Right lobe of liver (tissue), 6 donors: ENCODE measurements at regions not wholly inside any gene's neighbourhood (a gene's known extent, or its start where the extent isn't known, plus 50 kb on each side); places are given as distances from the start of the nearest gene placed in this dataset.
"Not testable (repeated sequence)": the region's sequence is repeated elsewhere in the genome, so short reads cannot be mapped to it uniquely, and the experiment has no call there.

Experiments used
- ATAC-seq, 4 donors: fragments of 200-7000 bp; cut with Tn5 transposase; one replicate each; pipeline ENCODE4 v1.9.1; 2020; ENCODE audit warnings: mild to moderate bottlenecking in 4 of 4, moderate library complexity in 4 of 4
- DNase-seq, 3 donors: peaks; one replicate each; pipeline ENCODE4 v3.0.0-alpha.2; 2020
- H3K27ac ChIP-seq, 3 donors: fragments of 200-600 bp; one replicate each; pipeline ENCODE4 v1.8.0; 2022
- H3K27me3 ChIP-seq, 2 donors: fragments of 200-600 bp; one replicate each; pipeline ENCODE4 v1.8.0; 2022
- H3K36me3 ChIP-seq, 4 donors: fragments of 200-600 bp; sonication (generic) in 1 of 4; one replicate each; pipeline versions ENCODE4 v1.5.1 to v1.8.0; 2017 to 2022; ENCODE audit warnings: control low read depth in 1 of 4
- H3K4me1 ChIP-seq, 4 donors: fragments of 200-600 bp; sonication (generic) in 1 of 4; one replicate each; pipeline versions ENCODE4 v1.5.1 to v1.8.0; 2017 to 2022; ENCODE audit warnings: control low read depth in 1 of 4
- H3K4me3 ChIP-seq, 3 donors: fragments of 200-600 bp; one replicate each; pipeline ENCODE4 v1.8.0; 2022
- H3K9me3 ChIP-seq, 4 donors: fragments of 200-600 bp; sonication (generic) in 1 of 4; one replicate each; pipeline versions ENCODE4 v1.5.1 to v1.8.0; 2017 to 2022; ENCODE audit warnings: control low read depth in 1 of 4
- POLR2A ChIP-seq: fragments of 450-650 bp; IDR thresholded peaks from one replicate; pipeline ENCODE4 v1.6.1; 2017; ENCODE audit warnings: antibody characterized with exemption, mild to moderate bottlenecking
- WGBS: methylation state at CpG from one replicate; pipeline ENCODE4 v1.1.6; 2018; ENCODE audit warnings: low coverage, low lambda C conversion rate; ENCODE audit not compliant: insufficient coverage; ENCODE audit errors: missing lambda C conversion rate; 5-methylcytosine and 5-hydroxymethylcytosine counted together
- intact Hi-C, 2 donors: fragments of 100-400 bp; cut with DNase I; formaldehyde crosslinking; loops; one replicate each; pipeline versions ENCODE4 v1.11.2 to v1.14.1; 2022
- TF ChIP-seq, protein P1 (sequence below), 4 donors: fragments of 200-600 bp in 3 of 4; fragments of 450-650 bp in 1 of 4; IDR thresholded peaks; one replicate each; pipeline versions ENCODE4 v1.5.1 to v1.8.0; 2016 to 2022; ENCODE audit warnings: antibody characterized with exemption in 4 of 4, mild to moderate bottlenecking in 2 of 4
- donor health status: DM: no; HTN: yes; CAD: no.
- donor health status: DM: no; HTN: no; CAD: no.
- donor health status: DM: no; HTN: no; CAD: no.
- donor health status: DM: no; HTN: yes; CAD: no.
- donor health status: DM: no; HTN: yes; CAD: no.

DNA sequence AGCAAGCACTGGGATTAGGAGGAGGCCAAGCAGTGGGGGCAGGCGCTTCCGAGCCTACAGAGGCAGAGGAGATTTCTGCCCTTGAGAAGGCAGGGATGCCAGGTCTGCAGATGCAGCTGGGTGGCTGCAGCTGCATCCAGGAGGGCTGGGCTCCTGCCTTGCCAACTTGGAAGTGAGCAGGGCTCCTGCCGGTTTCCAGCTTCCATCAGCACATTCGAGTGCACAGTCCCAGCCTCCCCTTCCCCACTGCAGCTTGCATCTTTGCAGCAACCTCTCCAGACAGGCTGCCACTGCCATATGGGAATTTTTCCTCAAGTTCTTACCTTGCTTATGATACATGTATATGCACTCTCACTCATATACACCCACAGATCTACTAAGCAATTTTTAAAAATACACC lies 1234.3 kb upstream of the B3GALT2 start:
- Histone ChIP-seq H3K27ac (no peak overlapping the region), H3K27me3 (no peaks in the 10 kb centered on the region), H3K4me1 (no peaks in the 10 kb centered on the region), H3K4me3 (no peak overlapping the region), H3K9me3 (peaks cover 0 to 6% (median 0%) of the 10 kb centered on the region in 4 donors), H3K36me3 (no peaks in the 10 kb centered on the region)
- no CpG with 5 or more reads among the region's 4 CpGs for WGBS
- intact Hi-C loops = no loop called here
- TF ChIP-seq, protein P1, sequence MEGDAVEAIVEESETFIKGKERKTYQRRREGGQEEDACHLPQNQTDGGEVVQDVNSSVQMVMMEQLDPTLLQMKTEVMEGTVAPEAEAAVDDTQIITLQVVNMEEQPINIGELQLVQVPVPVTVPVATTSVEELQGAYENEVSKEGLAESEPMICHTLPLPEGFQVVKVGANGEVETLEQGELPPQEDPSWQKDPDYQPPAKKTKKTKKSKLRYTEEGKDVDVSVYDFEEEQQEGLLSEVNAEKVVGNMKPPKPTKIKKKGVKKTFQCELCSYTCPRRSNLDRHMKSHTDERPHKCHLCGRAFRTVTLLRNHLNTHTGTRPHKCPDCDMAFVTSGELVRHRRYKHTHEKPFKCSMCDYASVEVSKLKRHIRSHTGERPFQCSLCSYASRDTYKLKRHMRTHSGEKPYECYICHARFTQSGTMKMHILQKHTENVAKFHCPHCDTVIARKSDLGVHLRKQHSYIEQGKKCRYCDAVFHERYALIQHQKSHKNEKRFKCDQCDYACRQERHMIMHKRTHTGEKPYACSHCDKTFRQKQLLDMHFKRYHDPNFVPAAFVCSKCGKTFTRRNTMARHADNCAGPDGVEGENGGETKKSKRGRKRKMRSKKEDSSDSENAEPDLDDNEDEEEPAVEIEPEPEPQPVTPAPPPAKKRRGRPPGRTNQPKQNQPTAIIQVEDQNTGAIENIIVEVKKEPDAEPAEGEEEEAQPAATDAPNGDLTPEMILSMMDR (IDR thresholded peaks at IDR 0.05) = no peak
- no peak for TF ChIP-seq POLR2A
- ATAC-seq = no peak
- no peak for DNase-seq

DNA sequence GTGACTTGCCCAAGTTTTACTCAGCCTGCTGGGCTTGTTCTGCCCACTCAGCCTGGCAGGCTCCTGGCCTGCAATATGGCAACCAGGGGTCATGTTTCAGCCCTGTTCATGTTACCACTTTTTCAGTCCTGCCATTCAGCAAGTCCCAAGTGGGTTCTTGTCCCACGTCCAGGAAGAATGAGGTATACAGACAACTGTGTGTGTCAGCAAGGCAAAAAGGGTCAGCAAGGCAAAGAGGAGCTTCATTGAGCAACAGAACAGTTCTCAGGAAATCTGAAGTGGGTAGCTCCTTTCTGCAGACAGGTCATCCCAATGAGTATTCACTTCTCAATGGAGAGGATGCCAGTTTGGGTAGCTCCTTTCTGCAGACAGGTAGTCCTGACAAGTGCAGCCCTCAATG lies 1233.3 kb upstream of the B3GALT2 start:
- WGBS = 13% methylated on average over 1 of the region's 1 CpG
- Histone ChIP-seq H3K36me3 (no peaks in the 10 kb centered on the region), H3K9me3 (peaks cover 0 to 6% (median 0%) of the 10 kb centered on the region in 4 donors), H3K4me3 (no peak overlapping the region), H3K27me3 (no peaks in the 10 kb centered on the region), H3K4me1 (no peaks in the 10 kb centered on the region), H3K27ac (no peak overlapping the region)
- no peak for DNase-seq
- TF ChIP-seq POLR2A = no peak
- TF ChIP-seq, protein P1 (IDR thresholded peaks at IDR 0.05) = no peak
- no peak for ATAC-seq
- intact Hi-C loops = no loop called here

DNA sequence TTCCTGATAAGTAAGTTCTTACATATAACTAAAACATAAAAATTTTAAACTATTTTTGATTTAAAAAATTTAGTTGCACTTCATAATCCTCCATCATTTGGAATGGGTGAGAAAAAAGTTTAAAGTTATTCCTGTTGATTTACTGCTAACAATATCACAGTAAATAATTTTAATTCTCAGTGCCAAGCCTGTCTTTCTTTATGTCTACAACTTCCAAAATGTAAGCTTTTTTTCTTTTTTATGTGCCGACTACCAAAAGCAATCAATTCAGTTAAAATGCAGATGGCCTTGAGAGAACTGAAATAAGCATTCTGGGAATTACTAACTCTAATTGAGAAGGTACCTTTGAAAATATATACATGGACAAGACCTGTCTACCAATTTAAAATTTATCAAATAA lies 1224.3 kb upstream of the B3GALT2 start:
- Histone ChIP-seq H3K4me3 (no peak overlapping the region), H3K27me3 (no peaks in the 10 kb centered on the region), H3K9me3 (no peaks in the 10 kb centered on the region), H3K27ac (no peak overlapping the region), H3K36me3 (no peaks in the 10 kb centered on the region), H3K4me1 (no peaks in the 10 kb centered on the region)
- TF ChIP-seq, protein P1 (IDR thresholded peaks at IDR 0.05) = no peak
- TF ChIP-seq POLR2A = no peak
- intact Hi-C loops = no loop called here
- whole genome bisulfite sequencing = 64% methylated on average over 1 of the region's 1 CpG
- DNase-seq (no peak), ATAC-seq (no peak)

DNA sequence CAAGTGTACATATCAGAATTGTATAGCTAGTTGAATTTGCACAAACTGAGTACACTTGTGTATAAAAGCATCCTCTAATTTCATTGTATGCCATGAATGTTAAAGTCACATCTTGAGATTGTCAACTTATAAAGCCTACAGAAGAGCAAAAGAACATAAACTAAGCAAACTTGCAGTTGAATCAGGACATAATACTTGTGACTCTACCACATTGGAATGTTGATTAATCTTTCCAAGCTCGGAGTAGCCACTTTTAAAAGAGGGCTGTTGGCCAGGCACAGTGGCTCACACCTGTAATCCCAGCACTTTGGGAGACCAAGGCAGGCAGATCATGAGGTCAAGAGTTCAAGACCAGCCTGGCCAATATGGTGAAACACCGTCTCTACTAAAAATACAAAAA lies 1220.8 kb upstream of the B3GALT2 start:
- intact Hi-C loops, H3K9me3 ChIP-seq, H3K27me3 ChIP-seq, H3K36me3 ChIP-seq, H3K27ac ChIP-seq, H3K4me3 ChIP-seq, ATAC-seq, DNase-seq, H3K4me1 ChIP-seq: not testable (repeated sequence)
- 45% methylated on average over 2 of the region's 2 CpGs for WGBS

DNA sequence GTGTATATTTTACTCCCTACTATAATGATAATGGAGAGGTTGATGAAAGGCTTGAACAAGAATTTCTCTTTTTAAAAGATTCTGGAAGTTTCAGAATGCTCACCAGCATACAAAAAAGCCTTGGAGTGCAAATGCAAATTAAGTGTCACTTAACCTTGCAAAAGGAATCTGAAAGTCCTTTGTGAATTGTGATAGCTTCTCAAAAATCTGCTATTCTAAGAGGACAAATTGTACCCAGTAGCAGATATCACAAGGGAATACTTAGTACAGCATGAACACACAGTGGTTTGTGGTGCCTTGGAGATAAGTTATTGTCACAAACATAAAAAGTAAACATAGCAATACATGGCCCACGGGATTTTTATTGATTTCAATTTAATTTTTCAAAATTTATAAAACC lies 1208.3 kb upstream of the B3GALT2 start:
- DNase-seq (no peak), ATAC-seq (no peak)
- Histone ChIP-seq H3K4me3 (no peak overlapping the region), H3K36me3 (no peaks in the 10 kb centered on the region), H3K27ac (no peak overlapping the region), H3K27me3 (no peaks in the 10 kb centered on the region), H3K9me3 (no peaks in the 10 kb centered on the region), H3K4me1 (no peaks in the 10 kb centered on the region)
- no peak for TF ChIP-seq POLR2A
- TF ChIP-seq, protein P1 (IDR thresholded peaks at IDR 0.05) = no peak
- intact Hi-C loops = no loop called here
- WGBS = 26% methylated on average over 1 of the region's 1 CpG
